B cell (primary cell): ENCODE measurements at regions not wholly inside any gene's neighbourhood (a gene's known extent, or its start where the extent isn't known, plus 50 kb on each side); places are given as distances from the start of the nearest gene placed in this dataset.
"Not testable (repeated sequence)": the region's sequence is repeated elsewhere in the genome, so short reads cannot be mapped to it uniquely, and the experiment has no call there.

Source experiments
- ATAC-seq: fragments of 200-7000 bp; cut with Tn5 transposase; one replicate; pipeline ENCODE4 v1.10.0; 2021; ENCODE audit warnings: low read depth, mild to moderate bottlenecking, moderate number of reproducible peaks, moderate library complexity
- CTCF ChIA-PET: fragments of 350-600 bp; sonication (Branson Sonifier 250); formaldehyde crosslinking; loops from one replicate; lab custom pipeline; 2021; ENCODE audit warnings: antibody characterized with exemption, inconsistent platforms; lab: Charles Lee
- POLR2A ChIA-PET: fragments of 350-600 bp; sonication (Branson Sonifier 250); formaldehyde crosslinking; loops from one replicate; lab custom pipeline; 2021; ENCODE audit warnings: antibody characterized with exemption; lab: Charles Lee
- DNase-seq: peaks from one replicate; pipeline ENCODE4 v3.0.0; 2013
- H2AFZ ChIP-seq: 2 replicates; pipeline ENCODE4 v1.6.1; 2012; ENCODE audit warnings: mild to moderate bottlenecking, low read depth, low read length; ENCODE audit not compliant: insufficient read depth, poor library complexity, severe bottlenecking
- H3K27ac ChIP-seq, 2 donors: 1 replicate in 1 of 2; 2 replicates in 1 of 2; pipeline ENCODE4 v1.5.1; 2012 to 2013; ENCODE audit warnings: low read length in 2 of 2, mild to moderate bottlenecking in 2 of 2, moderate library complexity in 1 of 2
- H3K27me3 ChIP-seq, 4 experiments: fragments of 200-600 bp in 1 of 4; sonication (generic) in 1 of 4; replicated peaks in 1 of 4; 1 replicate in 2 of 4; 2 replicates in 2 of 4; pipeline versions ENCODE4 v1.6.1 to v1.7.0; 2013 to 2016; ENCODE audit warnings: low read length in 3 of 4, mild to moderate bottlenecking in 2 of 4, mixed read lengths in 1 of 4, moderate library complexity in 1 of 4; ENCODE audit not compliant: insufficient read depth in 4 of 4, control insufficient read depth in 3 of 4; ENCODE audit errors: control extremely low read depth in 1 of 4
- H3K36me3 ChIP-seq, 2 experiments: replicated peaks in 1 of 2; 1 replicate in 1 of 2; 2 replicates in 1 of 2; pipeline versions ENCODE4 v1.6.1 to v1.7.1; 2013; ENCODE audit warnings: low read length in 1 of 2; ENCODE audit not compliant: insufficient read depth in 2 of 2, control insufficient read depth in 1 of 2; ENCODE audit errors: control extremely low read depth in 1 of 2, extremely low read depth in 1 of 2
- H3K4me1 ChIP-seq, 2 donors: fragments of 200-600 bp in 1 of 2; sonication (generic) in 1 of 2; 1 replicate in 1 of 2; 2 replicates in 1 of 2; pipeline versions ENCODE4 v1.5.1 to v1.6.1; 2013 to 2017; ENCODE audit warnings: low read length in 2 of 2; ENCODE audit not compliant: control insufficient read depth in 2 of 2, insufficient read depth in 2 of 2
- H3K4me2 ChIP-seq: replicated peaks from 2 replicates; pipeline ENCODE3; 2012; ENCODE audit warnings: mild to moderate bottlenecking, low read depth, low read length; ENCODE audit not compliant: poor library complexity, severe bottlenecking
- H3K4me3 ChIP-seq, 5 experiments: fragments of 200-600 bp in 1 of 5; sonication (generic) in 1 of 5; 1 replicate in 3 of 5; 2 replicates in 2 of 5; pipeline versions ENCODE4 v1.5.1 to v1.7.0; 2011 to 2016; ENCODE audit warnings: low read length in 4 of 5, mild to moderate bottlenecking in 4 of 5, low read depth in 2 of 5, control low read depth in 1 of 5, moderate library complexity in 1 of 5; ENCODE audit not compliant: insufficient read depth in 1 of 5; ENCODE audit errors: control extremely low read depth in 1 of 5, extremely low read depth in 1 of 5
- H3K79me2 ChIP-seq: fragments of 200-600 bp; sonication (generic); one replicate; pipeline ENCODE4 v1.6.0; 2016; ENCODE audit warnings: low read length; ENCODE audit not compliant: control insufficient read depth, insufficient read depth
- H3K9ac ChIP-seq: fragments of 200-600 bp; sonication (generic); 2 replicates; pipeline ENCODE4 v1.6.1; 2017; ENCODE audit warnings: mild to moderate bottlenecking, low read length, moderate library complexity
- H3K9me3 ChIP-seq, 3 donors: one replicate each; pipeline versions ENCODE4 v1.6.1 to v1.7.1; 2013; ENCODE audit warnings: low read length in 2 of 3; ENCODE audit not compliant: control insufficient read depth in 2 of 3, insufficient read depth in 1 of 3; ENCODE audit errors: control extremely low read depth in 1 of 3
- H4K20me1 ChIP-seq: 2 replicates; pipeline ENCODE4 v1.6.0; 2012; ENCODE audit warnings: mild to moderate bottlenecking, low read length; ENCODE audit not compliant: insufficient read depth, control insufficient read depth, poor library complexity, severe bottlenecking
- H3K27ac Mint-ChIP-seq: one replicate; pipeline ENCODE4 v1.8.0; 2021; ENCODE audit warnings: mixed read lengths
- H3K27me3 Mint-ChIP-seq: one replicate; pipeline ENCODE4 v1.8.0; 2021; ENCODE audit warnings: mixed read lengths
- H3K4me1 Mint-ChIP-seq: one replicate; pipeline ENCODE4 v1.8.0; 2021; ENCODE audit warnings: mixed read lengths
- H3K4me3 Mint-ChIP-seq: one replicate; pipeline ENCODE4 v1.8.0; 2021; ENCODE audit warnings: mixed read lengths
- H3K9me3 Mint-ChIP-seq: one replicate; pipeline ENCODE4 v1.8.0; 2022; ENCODE audit warnings: mixed read lengths; ENCODE audit not compliant: insufficient read depth
- EZH2 ChIP-seq: IDR thresholded peaks from 2 replicates; pipeline ENCODE4 v1.6.1; 2012; ENCODE audit warnings: borderline replicate concordance, low read depth, mild to moderate bottlenecking, moderate library complexity, low read length; ENCODE audit not compliant: insufficient read depth, poor library complexity, severe bottlenecking
- WGBS: methylation state at CpG from one replicate; pipeline ENCODE4 v1.1.5; 2013; ENCODE audit warnings: missing lambda C conversion rate; ENCODE audit not compliant: insufficient coverage; 5-methylcytosine and 5-hydroxymethylcytosine counted together
- intact Hi-C: fragments of 100-400 bp; cut with micrococcal nuclease; formaldehyde crosslinking; loops from one replicate; pipeline ENCODE4 v1.10.0; 2022
- TF ChIP-seq, protein P1 (sequence below): fragments of 200-600 bp; IDR thresholded peaks from one replicate; pipeline ENCODE4 v1.8.0; 2022; ENCODE audit warnings: antibody characterized with exemption, mild to moderate bottlenecking

DNA sequence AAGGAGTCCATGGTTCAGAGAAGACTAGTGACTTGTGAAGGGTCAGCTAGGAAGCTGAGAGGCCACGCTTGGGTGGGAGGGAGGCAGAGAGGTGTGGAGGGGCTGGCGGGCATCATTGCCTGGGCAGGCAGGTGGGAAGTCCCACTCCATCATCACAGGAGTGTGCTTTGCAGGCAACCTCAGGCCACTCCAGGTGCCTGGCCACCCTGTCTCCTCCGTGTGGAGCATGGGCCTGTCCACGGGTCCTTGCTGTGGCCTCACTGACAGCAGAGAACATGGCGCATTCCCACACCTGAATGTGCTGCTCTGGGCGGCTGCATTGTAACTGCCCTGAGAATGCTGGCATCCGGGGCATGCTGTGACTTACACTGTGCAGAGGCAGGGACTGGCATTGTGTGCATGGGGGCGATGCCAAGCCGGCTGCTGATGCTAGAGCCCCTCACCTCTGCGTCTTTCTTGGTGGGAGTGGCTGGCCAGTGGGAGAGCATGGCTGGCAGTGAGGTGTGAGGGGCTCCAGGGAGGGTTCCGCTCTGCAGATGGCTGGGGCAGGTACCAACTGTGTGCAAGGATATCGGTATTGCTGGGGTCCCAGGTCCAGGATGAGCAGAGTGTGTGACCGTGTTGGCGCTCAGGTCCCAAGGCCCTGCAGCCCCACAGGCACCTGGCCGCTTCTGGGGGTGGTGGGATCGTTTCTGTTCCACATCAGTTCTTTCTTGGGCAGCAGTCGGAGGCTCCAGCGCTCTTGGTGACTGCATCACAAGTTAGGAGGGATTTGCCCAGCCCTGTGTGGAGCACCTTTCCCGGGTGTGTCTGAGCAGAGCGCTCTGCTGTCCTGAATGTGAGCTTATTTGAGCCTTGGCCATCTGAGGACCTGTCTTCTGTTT lies 94.8 kb downstream of the NPIPB11 start:
- H3K9me3 Mint-ChIP-seq, result no peaks in the 10 kb centered on the region
- Histone ChIP-seq H3K36me3 (no peaks in the 10 kb centered on the region), H3K9me3 (no peaks in the 10 kb centered on the region), H3K9ac (no peak overlapping the region), H4K20me1 (no peaks in the 10 kb centered on the region), H3K27me3 (no peaks in the 10 kb centered on the region), H3K27ac (no peak overlapping the region), H3K4me1 (peaks cover 0 to 9% of the 10 kb centered on the region in 2 donors), H3K4me3 (no peak overlapping the region), H2AFZ (no peak overlapping the region), H3K79me2 (peaks cover 14% of the 10 kb centered on the region), H3K4me2 (no peak overlapping the region)
- POLR2A ChIA-PET, result no interaction called here
- DNase-seq (no peak), ATAC-seq (no peak)
- H3K27ac Mint-ChIP-seq, result no peak overlapping the region
- intact Hi-C loops, result no loop called here
- no peak for TF ChIP-seq EZH2
- TF ChIP-seq, protein P1, sequence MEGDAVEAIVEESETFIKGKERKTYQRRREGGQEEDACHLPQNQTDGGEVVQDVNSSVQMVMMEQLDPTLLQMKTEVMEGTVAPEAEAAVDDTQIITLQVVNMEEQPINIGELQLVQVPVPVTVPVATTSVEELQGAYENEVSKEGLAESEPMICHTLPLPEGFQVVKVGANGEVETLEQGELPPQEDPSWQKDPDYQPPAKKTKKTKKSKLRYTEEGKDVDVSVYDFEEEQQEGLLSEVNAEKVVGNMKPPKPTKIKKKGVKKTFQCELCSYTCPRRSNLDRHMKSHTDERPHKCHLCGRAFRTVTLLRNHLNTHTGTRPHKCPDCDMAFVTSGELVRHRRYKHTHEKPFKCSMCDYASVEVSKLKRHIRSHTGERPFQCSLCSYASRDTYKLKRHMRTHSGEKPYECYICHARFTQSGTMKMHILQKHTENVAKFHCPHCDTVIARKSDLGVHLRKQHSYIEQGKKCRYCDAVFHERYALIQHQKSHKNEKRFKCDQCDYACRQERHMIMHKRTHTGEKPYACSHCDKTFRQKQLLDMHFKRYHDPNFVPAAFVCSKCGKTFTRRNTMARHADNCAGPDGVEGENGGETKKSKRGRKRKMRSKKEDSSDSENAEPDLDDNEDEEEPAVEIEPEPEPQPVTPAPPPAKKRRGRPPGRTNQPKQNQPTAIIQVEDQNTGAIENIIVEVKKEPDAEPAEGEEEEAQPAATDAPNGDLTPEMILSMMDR, result no peak
- no peaks in the 10 kb centered on the region for H3K27me3 Mint-ChIP-seq
- H3K4me1 Mint-ChIP-seq, result peaks cover 7% of the 10 kb centered on the region
- WGBS, result 97% methylated on average over 20 of the region's 20 CpGs
- CTCF ChIA-PET, result no interaction called here
- no peak overlapping the region for H3K4me3 Mint-ChIP-seq

DNA sequence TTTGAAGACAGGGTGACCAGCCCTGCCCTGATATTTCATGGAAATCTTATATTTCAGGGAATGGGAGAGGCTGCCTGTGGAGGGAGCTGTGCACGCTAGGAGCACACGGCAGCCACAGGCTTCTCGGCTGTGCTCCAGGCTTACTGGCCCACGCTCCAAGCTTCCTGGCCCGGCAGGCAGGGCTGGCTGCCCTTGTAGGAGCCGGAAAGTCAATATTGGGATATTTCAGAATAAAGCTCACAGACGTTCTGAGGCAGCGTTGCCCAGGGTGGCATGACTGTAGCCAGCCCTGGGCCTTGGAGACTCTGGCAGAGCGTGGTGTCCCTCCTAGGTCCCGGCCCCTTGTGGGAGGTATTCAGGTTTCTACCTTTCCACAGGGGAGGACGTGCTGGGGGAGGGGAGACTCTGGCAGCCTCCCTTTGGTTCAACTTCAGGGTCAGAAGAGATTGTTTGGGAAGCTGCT lies 95.6 kb downstream of the NPIPB11 start:
- DNase-seq, result no peak
- Mint-ChIP-seq H3K4me3 (no peak overlapping the region), H3K4me1 (peaks cover 7% of the 10 kb centered on the region), H3K27ac (no peak overlapping the region), H3K9me3 (no peaks in the 10 kb centered on the region), H3K27me3 (no peaks in the 10 kb centered on the region)
- Histone ChIP-seq H2AFZ (no peak overlapping the region), H3K9ac (no peak overlapping the region), H3K36me3 (no peaks in the 10 kb centered on the region), H3K4me3 (no peak overlapping the region), H3K9me3 (no peaks in the 10 kb centered on the region), H3K27me3 (no peaks in the 10 kb centered on the region), H3K79me2 (peaks cover 14% of the 10 kb centered on the region), H3K4me2 (no peak overlapping the region), H3K4me1 (peaks cover 0 to 9% of the 10 kb centered on the region in 2 donors), H4K20me1 (no peaks in the 10 kb centered on the region), H3K27ac (no peak overlapping the region)
- ChIA-PET POLR2A (no interaction called here), CTCF (no interaction called here)
- TF ChIP-seq EZH2, result no peak
- TF ChIP-seq, protein P1, result no peak
- intact Hi-C loops, result no loop called here
- 96% methylated on average over 11 of the region's 11 CpGs for WGBS
- no peak for ATAC-seq

GRCh38 chr16:29310243-29310642 lies 96.3 kb downstream of the NPIPB11 start:
- CTCF ChIA-PET, H3K36me3 ChIP-seq, intact Hi-C loops, H3K4me3 Mint-ChIP-seq, H3K4me3 ChIP-seq, H3K27me3 Mint-ChIP-seq, H3K4me1 Mint-ChIP-seq, ATAC-seq, H4K20me1 ChIP-seq, H3K9me3 ChIP-seq, H3K4me2 ChIP-seq, H3K4me1 ChIP-seq, H2AFZ ChIP-seq, H3K9ac ChIP-seq, DNase-seq, H3K27ac ChIP-seq, H3K27ac Mint-ChIP-seq, POLR2A ChIA-PET, H3K9me3 Mint-ChIP-seq, H3K27me3 ChIP-seq: not testable (repeated sequence)
- 94% methylated on average over 7 of the region's 9 CpGs for WGBS
- peaks cover 14% of the 10 kb centered on the region for H3K79me2 ChIP-seq
